ENCODE measurements at regions not wholly inside any gene's neighbourhood (a gene's known extent, or its start where the extent isn't known, plus 50 kb on each side); places are given as distances from the start of the nearest gene placed in this dataset.

DNA sequence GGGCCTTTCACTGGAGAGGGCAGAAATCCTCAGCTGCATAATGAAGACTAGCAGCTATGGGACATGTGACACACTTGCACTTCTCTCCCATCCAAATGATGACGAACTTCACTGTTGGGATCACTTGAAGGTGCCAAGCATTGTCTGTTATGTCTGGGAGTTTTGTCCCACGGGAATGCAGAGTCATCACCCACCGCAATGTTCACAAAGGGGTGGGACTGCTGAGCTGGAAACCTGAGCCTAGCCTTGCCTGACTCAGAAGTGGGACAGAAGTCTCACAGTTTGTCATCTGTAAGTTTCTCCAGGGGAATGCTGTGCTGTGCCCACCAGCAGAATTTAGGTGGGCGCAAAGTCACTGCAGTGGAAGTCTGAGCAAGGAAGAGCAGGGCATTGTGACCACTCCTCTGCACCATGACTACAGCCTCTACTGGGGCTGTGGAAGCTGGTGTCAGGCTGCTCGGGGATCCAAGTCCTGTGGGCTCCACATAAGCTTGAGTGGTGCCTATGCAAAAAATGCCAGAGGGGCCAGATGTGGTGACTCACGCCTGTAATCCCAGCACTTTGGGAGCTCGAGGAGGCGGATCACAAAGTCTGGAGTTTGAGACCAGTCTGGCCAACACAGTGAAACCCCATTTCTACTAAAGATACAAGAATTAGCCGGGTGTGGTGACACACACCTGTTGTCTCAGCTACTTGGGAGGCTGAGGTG is 472.0 kb upstream of the CNTNAP2 start:
- DNase-seq, result no peak

DNA sequence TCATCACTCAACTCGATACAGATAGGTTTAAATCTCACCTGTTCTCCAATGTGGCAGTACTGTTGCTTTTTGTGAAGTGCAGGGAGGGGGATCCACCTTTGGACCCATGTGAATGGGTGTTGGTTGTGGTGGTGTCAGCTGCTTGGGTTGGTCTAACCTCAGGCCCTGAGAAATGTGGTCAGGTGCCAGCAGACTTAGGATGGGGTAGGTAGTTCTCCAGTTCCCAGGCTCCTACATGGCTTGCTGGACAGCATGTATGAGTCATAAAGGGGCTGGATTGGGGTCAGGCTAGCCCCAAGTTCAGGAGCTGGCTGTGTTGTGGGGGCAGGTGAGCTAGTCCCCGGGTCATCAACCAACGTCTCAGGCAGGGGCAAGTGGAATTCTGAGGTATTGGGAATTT is 472.6 kb upstream of the CNTNAP2 start:
- no peak for DNase-seq

DNA sequence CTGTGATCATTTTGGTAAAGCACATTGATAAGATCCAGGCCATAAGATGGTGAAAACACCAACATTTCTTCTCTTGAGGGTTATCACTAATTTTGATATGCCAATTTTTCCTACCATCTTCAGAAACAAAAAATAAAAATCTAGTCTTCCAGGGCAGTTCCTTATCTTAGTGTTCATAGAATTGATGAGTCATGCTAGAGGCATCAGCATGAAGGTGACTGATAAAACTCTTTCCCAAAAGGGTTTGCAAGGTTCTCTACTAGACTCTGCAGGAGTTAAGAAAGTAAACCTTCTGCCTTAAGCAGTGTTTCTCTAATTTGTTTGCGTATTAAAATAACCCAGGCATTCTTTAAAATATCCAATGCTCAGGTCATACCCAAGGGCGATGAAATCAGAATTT is 483.1 kb upstream of the CNTNAP2 start:
- peak; percentile 8 for DNase-seq

GRCh38 chr7:145624618-145625017 is 492.0 kb upstream of the CNTNAP2 start:
- DNase-seq, result no peak

DNA sequence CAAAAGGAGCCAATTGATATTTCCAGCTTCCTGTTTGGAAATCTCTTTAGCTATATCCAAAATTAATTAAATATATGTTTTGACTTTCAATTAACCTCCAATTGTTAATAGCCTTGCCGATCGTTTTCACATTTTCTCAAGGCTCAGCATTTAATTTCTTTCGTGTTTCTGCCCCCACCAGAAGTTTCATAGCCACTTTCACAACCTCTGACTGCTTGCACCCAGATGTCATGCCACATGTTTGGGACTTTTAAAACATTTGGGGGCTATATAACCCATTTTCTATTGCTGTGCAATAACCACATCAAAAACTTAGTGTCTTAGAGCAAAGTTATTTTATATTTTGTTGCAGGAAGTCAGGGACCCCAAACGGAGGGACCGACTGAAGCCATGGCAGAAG is 510.6 kb upstream of the CNTNAP2 start:
- no peak for DNase-seq

GRCh38 chr7:145599376-145599775 is 517.2 kb upstream of the CNTNAP2 start:
- no peak for DNase-seq

DNA sequence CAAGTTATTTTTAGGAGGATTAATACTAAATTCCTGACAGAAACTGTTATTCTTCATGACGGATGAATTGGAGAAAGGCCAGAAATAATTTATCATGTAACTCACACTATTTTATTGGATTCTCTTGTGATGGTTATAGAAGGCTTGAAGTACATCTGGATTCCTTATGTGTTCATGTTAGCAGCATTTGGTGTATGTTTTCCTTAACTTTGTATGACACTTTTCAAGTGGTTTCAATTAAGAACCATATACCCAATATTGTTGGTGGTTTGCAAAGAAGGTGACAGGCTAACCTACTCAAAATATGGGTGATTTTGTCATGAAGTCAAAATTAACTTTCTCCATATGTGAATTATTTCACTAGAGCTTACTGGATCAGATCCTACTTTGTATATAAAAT is 532.2 kb upstream of the CNTNAP2 start:
- DNase-seq, result no peak

DNA sequence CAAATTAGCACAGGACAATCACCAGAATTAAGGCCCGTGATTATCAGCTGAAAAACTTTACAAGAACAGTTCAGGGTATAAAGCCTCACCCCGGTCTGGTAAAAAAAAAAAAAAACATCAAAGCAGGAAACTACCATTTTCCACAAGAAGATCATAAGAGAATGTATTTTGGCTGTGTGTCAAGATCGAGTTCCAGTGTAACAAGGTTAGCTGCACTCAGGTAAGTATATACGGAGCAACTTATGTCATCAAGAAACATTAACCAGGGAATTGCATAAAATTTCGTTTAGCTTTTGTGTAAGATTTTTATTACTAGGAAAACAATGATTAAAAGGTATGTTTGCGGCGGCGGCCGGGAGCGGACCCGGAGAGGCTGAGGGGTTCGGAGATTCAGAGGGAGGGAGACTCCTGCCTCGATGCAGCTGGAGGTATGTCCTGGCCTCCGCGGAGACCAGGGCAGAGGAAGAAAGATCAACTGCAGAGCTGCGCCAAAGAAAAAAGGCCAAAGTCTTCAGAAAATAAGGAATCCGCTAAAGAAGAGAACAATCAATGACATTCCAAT is 533.8 kb upstream of the CNTNAP2 start:
- no peak for DNase-seq

GRCh38 chr7:145557805-145558204 is 558.8 kb upstream of the CNTNAP2 start:
- no peak for DNase-seq

- peak; percentile 2 for DNase-seq
Observed at GRCh38 chr7:145543242-145543641, 573.4 kb upstream of the CNTNAP2 start.

- no peak for DNase-seq
Observed at GRCh38 chr7:145539910-145540309, 576.7 kb upstream of the CNTNAP2 start.

GRCh38 chr7:145534301-145534700 is 582.3 kb upstream of the CNTNAP2 start:
- no peak for DNase-seq

GRCh38 chr7:145520284-145520683 is 596.3 kb upstream of the CNTNAP2 start:
- DNase-seq, result no peak

GRCh38 chr7:145511004-145511403 is 605.6 kb upstream of the CNTNAP2 start:
- no peak for DNase-seq

DNA sequence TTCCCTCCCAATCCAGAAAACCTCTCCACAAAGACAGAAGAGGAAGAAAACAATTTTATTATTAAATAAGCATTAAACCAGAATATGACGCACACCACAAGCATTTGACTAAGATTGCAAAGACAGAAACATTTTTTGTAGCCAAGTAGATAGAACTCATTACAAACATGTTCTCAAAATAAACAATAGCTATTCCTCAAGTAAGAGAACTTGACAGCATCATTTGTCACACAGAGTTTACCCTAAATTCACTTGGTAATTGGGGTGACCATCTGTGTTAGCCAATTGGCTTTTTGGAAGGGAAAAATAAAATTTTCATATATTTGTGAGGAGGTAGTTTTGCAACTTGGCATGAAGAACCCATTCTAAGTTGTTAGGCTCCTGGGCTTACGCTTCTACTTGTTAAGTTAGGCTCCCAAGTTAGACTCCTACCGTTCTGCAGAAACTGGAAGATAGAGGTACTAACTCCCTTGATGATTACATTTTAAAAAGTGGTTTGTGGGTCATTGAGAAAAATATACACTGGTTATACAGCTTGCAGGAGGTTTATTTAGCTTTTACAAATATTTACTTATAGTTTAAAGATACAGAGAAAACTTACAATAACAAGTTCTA is 618.6 kb upstream of the CNTNAP2 start:
- no peak for DNase-seq

DNA sequence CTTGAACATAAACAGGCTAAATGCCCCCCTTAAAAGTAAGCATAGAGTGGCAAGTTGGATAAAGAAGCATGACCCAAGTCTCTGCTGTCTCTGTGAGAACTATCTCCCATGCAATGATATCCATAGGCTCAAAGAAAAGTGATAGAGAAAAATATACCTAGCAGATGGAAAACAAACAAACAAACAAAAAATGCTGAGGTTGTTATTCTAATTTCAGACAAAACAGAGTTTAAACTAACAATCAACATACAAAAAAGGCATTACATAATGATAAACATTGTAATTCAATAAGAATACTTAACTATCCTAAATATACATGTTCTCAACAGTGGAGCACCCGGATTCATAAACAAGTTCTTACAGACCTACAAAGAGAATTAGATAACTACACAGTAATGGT is 626.2 kb upstream of the CNTNAP2 start:
- no peak for DNase-seq

- DNase-seq, result no peak
Observed at GRCh38 chr7:145489609-145490008, 627.0 kb upstream of the CNTNAP2 start.

- no peak for DNase-seq
Observed at GRCh38 chr7:145488816-145489215, 627.8 kb upstream of the CNTNAP2 start.

GRCh38 chr7:145481985-145482384 is 634.6 kb upstream of the CNTNAP2 start:
- DNase-seq, result no peak

GRCh38 chr7:145478541-145478940 is 638.1 kb upstream of the CNTNAP2 start:
- no peak for DNase-seq

GRCh38 chr7:145474009-145474686 is 638.3 kb upstream of the TPK1 start:
- DNase-seq, result peak; percentile 16

GRCh38 chr7:145471883-145472282 is 636.0 kb upstream of the TPK1 start:
- no peak for DNase-seq

DNA sequence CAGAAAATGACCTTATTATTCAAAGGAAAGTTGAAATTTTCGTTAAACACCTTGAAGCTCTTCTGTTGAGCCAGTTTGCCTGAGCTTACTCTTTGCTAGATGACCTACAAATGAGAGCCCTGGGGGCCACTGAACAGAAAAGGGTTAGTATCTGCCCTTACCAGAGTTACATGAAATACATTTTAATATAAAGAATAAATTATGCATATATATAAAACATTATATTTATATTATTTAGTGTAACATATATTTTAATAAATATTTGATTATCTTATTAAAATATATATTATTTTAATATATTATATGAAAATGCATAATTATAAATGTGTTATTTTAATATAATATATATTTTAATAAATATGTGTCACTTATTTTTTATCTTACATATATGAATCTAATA is 628.4 kb upstream of the TPK1 start:
- no peak for DNase-seq

DNA sequence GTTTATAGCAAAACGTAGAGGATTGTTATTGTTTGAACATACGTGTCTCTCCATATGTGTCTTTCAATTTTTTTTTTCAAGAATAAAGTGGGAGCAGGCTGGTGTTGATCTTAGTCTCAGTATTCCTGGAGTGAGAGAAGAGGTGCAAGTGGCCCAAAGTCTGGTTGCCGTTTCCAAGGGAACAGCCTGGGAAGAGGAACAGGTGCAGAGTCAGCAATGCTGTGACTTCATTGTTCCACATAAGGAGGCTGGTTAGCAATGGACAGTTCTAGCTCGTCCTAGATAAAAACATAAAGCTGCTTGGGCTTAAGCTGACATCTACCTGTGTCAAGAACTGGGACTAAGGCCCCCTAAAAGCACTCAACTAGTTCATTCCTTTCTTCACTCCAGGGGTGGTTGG is 626.6 kb upstream of the TPK1 start:
- no peak for DNase-seq

Measured in OCI-M1 (cell line).